Kidney epithelial cell (primary cell): ENCODE measurements at regions not wholly inside any gene's neighbourhood (a gene's known extent, or its start where the extent isn't known, plus 50 kb on each side); places are given as distances from the start of the nearest gene placed in this dataset.

Source experiments
- DNase-seq: peaks from one replicate; pipeline ENCODE4 v3.0.0-alpha.2; 2010; ENCODE audit warnings: low read depth
- H3K27me3 ChIP-seq: 2 replicates; pipeline ENCODE4 v1.6.0; 2011; ENCODE audit warnings: low read length; ENCODE audit not compliant: control insufficient read depth, insufficient read depth
- H3K36me3 ChIP-seq: 2 replicates; pipeline ENCODE4 v1.5.1; 2011; ENCODE audit warnings: low read length; ENCODE audit not compliant: control insufficient read depth, insufficient read depth
- H3K4me3 ChIP-seq: 2 replicates; pipeline ENCODE4 v1.5.1; 2011; ENCODE audit warnings: low read depth, mild to moderate bottlenecking, control low read depth, low read length
- CTCF ChIP-seq: IDR thresholded peaks from 2 replicates; pipeline ENCODE4 v1.5.1; 2011; ENCODE audit warnings: mild to moderate bottlenecking, moderate library complexity, low read length, control low read depth, inconsistent platforms; ENCODE audit not compliant: insufficient read depth, poor library complexity, severe bottlenecking

GRCh38 chr1:80018348-80018747 lies 1011.8 kb upstream of the ADGRL4 start:
- TF ChIP-seq CTCF = no peak
- Histone ChIP-seq H3K36me3 (no peaks in the 10 kb centered on the region), H3K27me3 (no peaks in the 10 kb centered on the region), H3K4me3 (no peak overlapping the region)
- DNase-seq = no peak

- no peak overlapping the region for H3K4me3 ChIP-seq
- DNase-seq = no peak
- H3K36me3 ChIP-seq = no peaks in the 10 kb centered on the region
- TF ChIP-seq CTCF = no peak
- H3K27me3 ChIP-seq = no peaks in the 10 kb centered on the region
These were observed 1002.4 kb upstream of the ADGRL4 start for GRCh38 chr1:80008934-80009333.

GRCh38 chr1:80003250-80003649 lies 996.7 kb upstream of the ADGRL4 start:
- no peaks in the 10 kb centered on the region for H3K36me3 ChIP-seq
- DNase-seq = no peak
- no peak overlapping the region for H3K4me3 ChIP-seq
- TF ChIP-seq CTCF = no peak
- H3K27me3 ChIP-seq = no peaks in the 10 kb centered on the region

GRCh38 chr1:79988401-79988800 lies 981.9 kb upstream of the ADGRL4 start:
- no peaks in the 10 kb centered on the region for H3K27me3 ChIP-seq
- no peaks in the 10 kb centered on the region for H3K36me3 ChIP-seq
- no peak for TF ChIP-seq CTCF
- no peak overlapping the region for H3K4me3 ChIP-seq
- DNase-seq = no peak

GRCh38 chr1:79982211-79982610 lies 975.7 kb upstream of the ADGRL4 start:
- Histone ChIP-seq H3K27me3 (no peaks in the 10 kb centered on the region), H3K4me3 (no peak overlapping the region), H3K36me3 (no peaks in the 10 kb centered on the region)
- DNase-seq = no peak
- no peak for TF ChIP-seq CTCF

GRCh38 chr1:79981481-79981880 lies 975.0 kb upstream of the ADGRL4 start:
- Histone ChIP-seq H3K27me3 (no peaks in the 10 kb centered on the region), H3K4me3 (no peak overlapping the region), H3K36me3 (no peaks in the 10 kb centered on the region)
- DNase-seq = no peak
- no peak for TF ChIP-seq CTCF
